ENCODE measurements at regions not wholly inside any gene's neighbourhood (a gene's known extent, or its start where the extent isn't known, plus 50 kb on each side); places are given as distances from the start of the nearest gene placed in this dataset.

GRCh38 chr3:95254758-95255157 lies 1191.9 kb downstream of the NSUN3 start:
- intact Hi-C loops (cut with micrococcal nuclease) = no loop called here
- Histone ChIP-seq H2AFZ (ENCODE audit: low read depth, low read length) (no peak overlapping the region), H3K4me2 (ENCODE audit: insufficient read depth, low read length) (no peak overlapping the region), H3K9me1 (ENCODE audit: control insufficient read depth, insufficient read depth, low read length) (no peaks in the 10 kb centered on the region), H3K4me3 (no peak overlapping the region), H3K9me3 (replicated peaks; ENCODE audit: control insufficient read depth, insufficient read depth, low read depth, low read length) (no peaks in the 10 kb centered on the region), H3K27ac (ENCODE audit: extremely low read depth, low read depth, low read length) (no peak overlapping the region), H3K27me3 (ENCODE audit: control insufficient read depth in 2 of 2, insufficient read depth in 2 of 2, low read length in 2 of 2) (no peaks in the 10 kb centered on the region), H3K36me3 (ENCODE audit: control insufficient read depth, insufficient read depth, low read length) (no peaks in the 10 kb centered on the region), H3K4me1 (replicated peaks in 1 of 2; ENCODE audit: control insufficient read depth in 2 of 2, insufficient read depth in 2 of 2, low read length in 2 of 2) (no peaks in the 10 kb centered on the region), H3K9ac (ENCODE audit: insufficient read depth in 1 of 2, low read depth in 2 of 2, low read length in 2 of 2) (no peak overlapping the region), H3K79me2 (ENCODE audit: control insufficient read depth, insufficient read depth, low read length) (no peaks in the 10 kb centered on the region), H4K20me1 (replicated peaks; ENCODE audit: control insufficient read depth, insufficient read depth, low read length) (no peaks in the 10 kb centered on the region)
- ATAC-seq (no peak), DNase-seq (ENCODE audit: extremely low read depth in 1 of 4, low spot score in 3 of 4) (no peak), FAIRE-seq (no peak)
- BruUV-seq (replicated peaks) = no TSS peak
- POLR2A ChIA-PET = no interaction called here
- WGBS (ENCODE audit: insufficient coverage, low coverage, missing lambda C conversion rate) = 4% methylated on average over 6 of the region's 6 CpGs
- in situ Hi-C loops (cut with MboI) = no loop called here
- CTCF ChIA-PET (ENCODE audit: low intra/inter-chr PET ratio) = no interaction called here
- TF ChIP-seq ZNF431 (CRISPR knock-in tag; IDR thresholded peaks at IDR 0.05) (no peak), KLF1 (tag; IDR thresholded peaks at IDR 0.05) (no peak), FOXA3 (CRISPR knock-in tag; conservative IDR thresholded peaks at IDR 0.05 in 1 of 2, IDR thresholded peaks at IDR 0.05 in 1 of 2) (no peak), ZNF133 (CRISPR knock-in tag; IDR thresholded peaks at IDR 0.05) (no peak), CREM (IDR thresholded peaks at IDR 0.05; ENCODE audit: low read depth) (no peak), PYGO2 (tag; IDR thresholded peaks at IDR 0.05) (no peak), MIER1 (IDR thresholded peaks at IDR 0.05; ENCODE audit: low read depth) (no peak), LCOR (CRISPR knock-in tag; IDR thresholded peaks at IDR 0.05) (no peak), TRIM24 (IDR thresholded peaks at IDR 0.05) (no peak), CHCHD3 (CRISPR knock-in tag; IDR thresholded peaks at IDR 0.05) (no peak), HMBOX1 (IDR thresholded peaks at IDR 0.05) (no peak), BRD9 (IDR thresholded peaks at IDR 0.05; ENCODE audit: low read depth, partially characterized antibody) (no peak), ZNF444 (CRISPR knock-in tag; IDR thresholded peaks at IDR 0.05) (no peak), ZNF699 (CRISPR knock-in tag; IDR thresholded peaks at IDR 0.05; ENCODE audit: insufficient replicate concordance) (no peak)
- TF ChIP-seq, protein P1, sequence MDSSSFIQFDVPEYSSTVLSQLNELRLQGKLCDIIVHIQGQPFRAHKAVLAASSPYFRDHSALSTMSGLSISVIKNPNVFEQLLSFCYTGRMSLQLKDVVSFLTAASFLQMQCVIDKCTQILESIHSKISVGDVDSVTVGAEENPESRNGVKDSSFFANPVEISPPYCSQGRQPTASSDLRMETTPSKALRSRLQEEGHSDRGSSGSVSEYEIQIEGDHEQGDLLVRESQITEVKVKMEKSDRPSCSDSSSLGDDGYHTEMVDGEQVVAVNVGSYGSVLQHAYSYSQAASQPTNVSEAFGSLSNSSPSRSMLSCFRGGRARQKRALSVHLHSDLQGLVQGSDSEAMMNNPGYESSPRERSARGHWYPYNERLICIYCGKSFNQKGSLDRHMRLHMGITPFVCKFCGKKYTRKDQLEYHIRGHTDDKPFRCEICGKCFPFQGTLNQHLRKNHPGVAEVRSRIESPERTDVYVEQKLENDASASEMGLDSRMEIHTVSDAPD (CRISPR knock-in tag; IDR thresholded peaks at IDR 0.05) = no peak
- TF ChIP-seq, protein P2, sequence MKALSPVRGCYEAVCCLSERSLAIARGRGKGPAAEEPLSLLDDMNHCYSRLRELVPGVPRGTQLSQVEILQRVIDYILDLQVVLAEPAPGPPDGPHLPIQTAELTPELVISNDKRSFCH (CRISPR knock-in tag; IDR thresholded peaks at IDR 0.05) = no peak
- TF ChIP-seq, protein P2 (tag; IDR thresholded peaks at IDR 0.05) = no peak
- TF ChIP-seq, protein P3, sequence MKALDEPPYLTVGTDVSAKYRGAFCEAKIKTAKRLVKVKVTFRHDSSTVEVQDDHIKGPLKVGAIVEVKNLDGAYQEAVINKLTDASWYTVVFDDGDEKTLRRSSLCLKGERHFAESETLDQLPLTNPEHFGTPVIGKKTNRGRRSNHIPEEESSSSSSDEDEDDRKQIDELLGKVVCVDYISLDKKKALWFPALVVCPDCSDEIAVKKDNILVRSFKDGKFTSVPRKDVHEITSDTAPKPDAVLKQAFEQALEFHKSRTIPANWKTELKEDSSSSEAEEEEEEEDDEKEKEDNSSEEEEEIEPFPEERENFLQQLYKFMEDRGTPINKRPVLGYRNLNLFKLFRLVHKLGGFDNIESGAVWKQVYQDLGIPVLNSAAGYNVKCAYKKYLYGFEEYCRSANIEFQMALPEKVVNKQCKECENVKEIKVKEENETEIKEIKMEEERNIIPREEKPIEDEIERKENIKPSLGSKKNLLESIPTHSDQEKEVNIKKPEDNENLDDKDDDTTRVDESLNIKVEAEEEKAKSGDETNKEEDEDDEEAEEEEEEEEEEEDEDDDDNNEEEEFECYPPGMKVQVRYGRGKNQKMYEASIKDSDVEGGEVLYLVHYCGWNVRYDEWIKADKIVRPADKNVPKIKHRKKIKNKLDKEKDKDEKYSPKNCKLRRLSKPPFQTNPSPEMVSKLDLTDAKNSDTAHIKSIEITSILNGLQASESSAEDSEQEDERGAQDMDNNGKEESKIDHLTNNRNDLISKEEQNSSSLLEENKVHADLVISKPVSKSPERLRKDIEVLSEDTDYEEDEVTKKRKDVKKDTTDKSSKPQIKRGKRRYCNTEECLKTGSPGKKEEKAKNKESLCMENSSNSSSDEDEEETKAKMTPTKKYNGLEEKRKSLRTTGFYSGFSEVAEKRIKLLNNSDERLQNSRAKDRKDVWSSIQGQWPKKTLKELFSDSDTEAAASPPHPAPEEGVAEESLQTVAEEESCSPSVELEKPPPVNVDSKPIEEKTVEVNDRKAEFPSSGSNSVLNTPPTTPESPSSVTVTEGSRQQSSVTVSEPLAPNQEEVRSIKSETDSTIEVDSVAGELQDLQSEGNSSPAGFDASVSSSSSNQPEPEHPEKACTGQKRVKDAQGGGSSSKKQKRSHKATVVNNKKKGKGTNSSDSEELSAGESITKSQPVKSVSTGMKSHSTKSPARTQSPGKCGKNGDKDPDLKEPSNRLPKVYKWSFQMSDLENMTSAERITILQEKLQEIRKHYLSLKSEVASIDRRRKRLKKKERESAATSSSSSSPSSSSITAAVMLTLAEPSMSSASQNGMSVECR (CRISPR knock-in tag; IDR thresholded peaks at IDR 0.05) = no peak

Data from K562 (cell line).